ENCODE measurements at regions not wholly inside any gene's neighbourhood (a gene's known extent, or its start where the extent isn't known, plus 50 kb on each side); places are given as distances from the start of the nearest gene placed in this dataset. TPM values are rescaled to one million over a fixed set of nuclear protein-coding genes. Genes with fewer than 3 reads are reported as not detected.
"Not testable (repeated sequence)": the region's sequence is repeated elsewhere in the genome, so short reads cannot be mapped to it uniquely, and the experiment has no call there.

- dilution Hi-C loops (cut with MboI; ENCODE audit: extremely low pct_ligation_motif_present, low sequenced_read_pairs) = not testable (repeated sequence)
These were observed 50.2 kb upstream of the TP53BP2 start for GRCh38 chr1:223895950-223896349.

More at GRCh38 chr1:223895950-223896349, 50.2 kb upstream of the TP53BP2 start:
- H3K9me1 ChIP-seq (replicated peaks; ENCODE audit: control insufficient read depth, extremely low read depth, insufficient read depth, low read length); H3K4me1 ChIP-seq (ENCODE audit: control insufficient read depth, extremely low read depth, insufficient read depth, low read length); intact Hi-C loops (cut with micrococcal nuclease); BruUV-seq (replicated peaks); H3K9me3 ChIP-seq (replicated peaks; ENCODE audit: control insufficient read depth, insufficient read depth, low read length); H3K4me3 ChIP-seq (replicated peaks in 1 of 3; ENCODE audit: insufficient read depth in 1 of 3, low read depth in 1 of 3, low read length in 3 of 3); H3K36me3 ChIP-seq (ENCODE audit: control insufficient read depth in 2 of 2, extremely low read depth in 1 of 2, insufficient read depth in 2 of 2, low read length in 2 of 2); DNase-seq (ENCODE audit: low read depth, low spot score); H3K27ac ChIP-seq (ENCODE audit: insufficient read depth, low read depth, low read length); H3K79me2 ChIP-seq (ENCODE audit: control insufficient read depth, insufficient read depth, low read length); CTCF ChIA-PET; POLR2A ChIA-PET; FAIRE-seq; H3K4me2 ChIP-seq (ENCODE audit: insufficient read depth, low read length); H2AFZ ChIP-seq (ENCODE audit: low read depth, low read length); H3K27me3 ChIP-seq (ENCODE audit: control insufficient read depth in 2 of 2, insufficient read depth in 2 of 2, low read length in 2 of 2); H4K20me1 ChIP-seq (replicated peaks; ENCODE audit: control insufficient read depth, extremely low read depth, insufficient read depth, low read length); H3K9ac ChIP-seq (replicated peaks; ENCODE audit: extremely low read depth, insufficient read depth, low read length): not testable (repeated sequence)

Small RNA genes in the stretch of these regions (small RNA-seq; reads per million reads assigned to genes)
- not detected for gene RNU6-1319P (ENCODE audit: insufficient read depth, insufficient read length, low read depth, low replicate concordance)
